Stimulated activated memory B cell treated with anti-CD40 and anti-IgM and Interleukin-4, amounts not matched to agents 10 μg/mL and 1 μg/mL and 100 μg/mL, for 72 hours (primary cell): ENCODE measurements at regions not wholly inside any gene's neighbourhood (a gene's known extent, or its start where the extent isn't known, plus 50 kb on each side); places are given as distances from the start of the nearest gene placed in this dataset.
"Not testable (repeated sequence)": the region's sequence is repeated elsewhere in the genome, so short reads cannot be mapped to it uniquely, and the experiment has no call there.

Experiments
- ATAC-seq: fragments of 150-1000 bp; cut with Tn5 transposase; 2 replicates; pipeline ENCODE4 v1.10.0; 2021
- H3K27ac Mint-ChIP-seq: one replicate; pipeline ENCODE4 v1.8.0; 2022; ENCODE audit warnings: mild to moderate bottlenecking, mixed read lengths
- H3K27me3 Mint-ChIP-seq: one replicate; pipeline ENCODE4 v1.8.0; 2022; ENCODE audit warnings: mixed read lengths
- H3K36me3 Mint-ChIP-seq: one replicate; pipeline ENCODE4 v1.8.0; 2022; ENCODE audit warnings: mixed read lengths
- H3K4me1 Mint-ChIP-seq: one replicate; pipeline ENCODE4 v1.8.0; 2022; ENCODE audit warnings: mixed read lengths
- H3K4me3 Mint-ChIP-seq: one replicate; pipeline ENCODE4 v1.8.0; 2022; ENCODE audit warnings: mild to moderate bottlenecking, moderate library complexity, mixed read lengths
- H3K9me3 Mint-ChIP-seq: one replicate; pipeline ENCODE4 v1.8.0; 2022; ENCODE audit warnings: mixed read lengths

GRCh38 chr14:27267876-27268275, 670.0 kb upstream of the NOVA1 start:
- no peak overlapping the region for H3K4me3 Mint-ChIP-seq
- H3K4me1 Mint-ChIP-seq, result no peaks in the 10 kb centered on the region
- H3K27me3 Mint-ChIP-seq, result no peaks in the 10 kb centered on the region
- no peaks in the 10 kb centered on the region for H3K36me3 Mint-ChIP-seq
- peaks cover 12% of the 10 kb centered on the region for H3K9me3 Mint-ChIP-seq
- H3K27ac Mint-ChIP-seq, result no peak overlapping the region
- no peak for ATAC-seq

GRCh38 chr14:27270716-27271115, 672.9 kb upstream of the NOVA1 start:
- H3K36me3 Mint-ChIP-seq, result no peaks in the 10 kb centered on the region
- no peak overlapping the region for H3K4me3 Mint-ChIP-seq
- H3K9me3 Mint-ChIP-seq, result peaks cover 10% of the 10 kb centered on the region
- H3K4me1 Mint-ChIP-seq, result no peaks in the 10 kb centered on the region
- H3K27ac Mint-ChIP-seq, result no peak overlapping the region
- H3K27me3 Mint-ChIP-seq, result no peaks in the 10 kb centered on the region
- no peak for ATAC-seq

- Mint-ChIP-seq H3K9me3 (peaks cover 5% of the 10 kb centered on the region), H3K4me3 (no peak overlapping the region), H3K27ac (no peak overlapping the region), H3K36me3 (no peaks in the 10 kb centered on the region), H3K27me3 (no peaks in the 10 kb centered on the region), H3K4me1 (no peaks in the 10 kb centered on the region)
- ATAC-seq, result no peak
Observed at GRCh38 chr14:27278341-27278740, 680.5 kb upstream of the NOVA1 start.

- no peak overlapping the region for H3K4me3 Mint-ChIP-seq
- H3K27ac Mint-ChIP-seq, result no peak overlapping the region
- no peak for ATAC-seq
- no peaks in the 10 kb centered on the region for H3K36me3 Mint-ChIP-seq
- no peaks in the 10 kb centered on the region for H3K27me3 Mint-ChIP-seq
- H3K4me1 Mint-ChIP-seq, result no peaks in the 10 kb centered on the region
- peaks cover 3% of the 10 kb centered on the region for H3K9me3 Mint-ChIP-seq
Observed at GRCh38 chr14:27305441-27305945, 707.7 kb upstream of the NOVA1 start.

GRCh38 chr14:27312730-27313129, 714.9 kb upstream of the NOVA1 start:
- H3K4me1 Mint-ChIP-seq, H3K36me3 Mint-ChIP-seq: not testable (repeated sequence)

GRCh38 chr14:27314231-27314630, 716.4 kb upstream of the NOVA1 start:
- Mint-ChIP-seq H3K27me3 (no peaks in the 10 kb centered on the region), H3K4me1 (no peaks in the 10 kb centered on the region), H3K4me3 (no peak overlapping the region), H3K9me3 (peaks cover 3% of the 10 kb centered on the region), H3K36me3 (no peaks in the 10 kb centered on the region), H3K27ac (no peak overlapping the region)
- ATAC-seq, result no peak

More at GRCh38 chr14:27312730-27313129, 714.9 kb upstream of the NOVA1 start:
- not testable (repeated sequence) for H3K27me3 Mint-ChIP-seq, H3K4me3 Mint-ChIP-seq, H3K27ac Mint-ChIP-seq, ATAC-seq, H3K9me3 Mint-ChIP-seq

- Mint-ChIP-seq H3K9me3 (peaks cover 3% of the 10 kb centered on the region), H3K27me3 (no peaks in the 10 kb centered on the region), H3K27ac (no peak overlapping the region), H3K4me1 (no peaks in the 10 kb centered on the region), H3K36me3 (no peaks in the 10 kb centered on the region), H3K4me3 (no peak overlapping the region)
- no peak for ATAC-seq
Observed at GRCh38 chr14:27315477-27315876, 717.6 kb upstream of the NOVA1 start.

- H3K4me1 Mint-ChIP-seq, result no peaks in the 10 kb centered on the region
- H3K36me3 Mint-ChIP-seq, result no peaks in the 10 kb centered on the region
- no peak overlapping the region for H3K4me3 Mint-ChIP-seq
- H3K9me3 Mint-ChIP-seq, result peaks cover 3% of the 10 kb centered on the region
- ATAC-seq, result no peak
- H3K27ac Mint-ChIP-seq, result no peak overlapping the region
- no peaks in the 10 kb centered on the region for H3K27me3 Mint-ChIP-seq
Observed at GRCh38 chr14:27315947-27316346, 718.1 kb upstream of the NOVA1 start.

GRCh38 chr14:27318774-27319420, 721.1 kb upstream of the NOVA1 start:
- H3K27ac Mint-ChIP-seq, result no peak overlapping the region
- H3K9me3 Mint-ChIP-seq, result peaks cover 3% of the 10 kb centered on the region
- ATAC-seq, result no peak
- no peaks in the 10 kb centered on the region for H3K36me3 Mint-ChIP-seq
- no peak overlapping the region for H3K4me3 Mint-ChIP-seq
- H3K27me3 Mint-ChIP-seq, result no peaks in the 10 kb centered on the region
- H3K4me1 Mint-ChIP-seq, result no peaks in the 10 kb centered on the region

- no peak overlapping the region for H3K4me3 Mint-ChIP-seq
- H3K27me3 Mint-ChIP-seq, result no peaks in the 10 kb centered on the region
- ATAC-seq, result no peak
- H3K36me3 Mint-ChIP-seq, result no peaks in the 10 kb centered on the region
- H3K27ac Mint-ChIP-seq, result no peak overlapping the region
- no peaks in the 10 kb centered on the region for H3K4me1 Mint-ChIP-seq
- no peaks in the 10 kb centered on the region for H3K9me3 Mint-ChIP-seq
Observed at GRCh38 chr14:27320261-27320660, 722.4 kb upstream of the NOVA1 start.

GRCh38 chr14:27327095-27327494, 729.3 kb upstream of the NOVA1 start:
- no peak overlapping the region for H3K4me3 Mint-ChIP-seq
- no peaks in the 10 kb centered on the region for H3K27me3 Mint-ChIP-seq
- no peaks in the 10 kb centered on the region for H3K4me1 Mint-ChIP-seq
- H3K27ac Mint-ChIP-seq, result no peak overlapping the region
- ATAC-seq, result no peak
- peaks cover 7% of the 10 kb centered on the region for H3K9me3 Mint-ChIP-seq
- no peaks in the 10 kb centered on the region for H3K36me3 Mint-ChIP-seq

- ATAC-seq, result no peak
- Mint-ChIP-seq H3K27me3 (no peaks in the 10 kb centered on the region), H3K4me3 (no peak overlapping the region), H3K27ac (no peak overlapping the region), H3K9me3 (peaks cover 12% of the 10 kb centered on the region), H3K4me1 (no peaks in the 10 kb centered on the region), H3K36me3 (no peaks in the 10 kb centered on the region)
Observed at GRCh38 chr14:27338012-27338411, 740.2 kb upstream of the NOVA1 start.

GRCh38 chr14:27363036-27363435, 765.2 kb upstream of the NOVA1 start:
- H3K27ac Mint-ChIP-seq, H3K4me1 Mint-ChIP-seq, H3K36me3 Mint-ChIP-seq, H3K4me3 Mint-ChIP-seq, ATAC-seq, H3K27me3 Mint-ChIP-seq: not testable (repeated sequence)
- H3K9me3 Mint-ChIP-seq, result peaks cover 14% of the 10 kb centered on the region

GRCh38 chr14:27366596-27366995, 768.8 kb upstream of the NOVA1 start:
- Mint-ChIP-seq H3K4me3 (no peak overlapping the region), H3K27me3 (no peaks in the 10 kb centered on the region), H3K9me3 (peaks cover 13% of the 10 kb centered on the region), H3K4me1 (no peaks in the 10 kb centered on the region), H3K36me3 (no peaks in the 10 kb centered on the region), H3K27ac (no peak overlapping the region)
- no peak for ATAC-seq

- Mint-ChIP-seq H3K36me3 (no peaks in the 10 kb centered on the region), H3K4me3 (no peak overlapping the region), H3K4me1 (no peaks in the 10 kb centered on the region), H3K27ac (no peak overlapping the region), H3K27me3 (no peaks in the 10 kb centered on the region), H3K9me3 (peaks cover 10% of the 10 kb centered on the region)
- no peak for ATAC-seq
Observed at GRCh38 chr14:27367345-27367744, 769.5 kb upstream of the NOVA1 start.

- H3K4me1 Mint-ChIP-seq, result no peaks in the 10 kb centered on the region
- ATAC-seq, result no peak
- H3K9me3 Mint-ChIP-seq, result peaks cover 10% of the 10 kb centered on the region
- no peak overlapping the region for H3K27ac Mint-ChIP-seq
- no peaks in the 10 kb centered on the region for H3K27me3 Mint-ChIP-seq
- no peaks in the 10 kb centered on the region for H3K36me3 Mint-ChIP-seq
- no peak overlapping the region for H3K4me3 Mint-ChIP-seq
Observed at GRCh38 chr14:27370074-27370473, 772.2 kb upstream of the NOVA1 start.
